GM18867 (cell line): ENCODE measurements at regions not wholly inside any gene's neighbourhood (a gene's known extent, or its start where the extent isn't known, plus 50 kb on each side); places are given as distances from the start of the nearest gene placed in this dataset.
"Not testable (repeated sequence)": the region's sequence is repeated elsewhere in the genome, so short reads cannot be mapped to it uniquely, and the experiment has no call there.

ENCODE experiments used
- ATAC-seq: cut with Tn5 transposase; IDR thresholded peaks from one replicate; pipeline ENCODE4 v1.9.1; 2021; ENCODE audit warnings: mild to moderate bottlenecking, moderate library complexity; ENCODE audit not compliant: unreplicated experiment

DNA sequence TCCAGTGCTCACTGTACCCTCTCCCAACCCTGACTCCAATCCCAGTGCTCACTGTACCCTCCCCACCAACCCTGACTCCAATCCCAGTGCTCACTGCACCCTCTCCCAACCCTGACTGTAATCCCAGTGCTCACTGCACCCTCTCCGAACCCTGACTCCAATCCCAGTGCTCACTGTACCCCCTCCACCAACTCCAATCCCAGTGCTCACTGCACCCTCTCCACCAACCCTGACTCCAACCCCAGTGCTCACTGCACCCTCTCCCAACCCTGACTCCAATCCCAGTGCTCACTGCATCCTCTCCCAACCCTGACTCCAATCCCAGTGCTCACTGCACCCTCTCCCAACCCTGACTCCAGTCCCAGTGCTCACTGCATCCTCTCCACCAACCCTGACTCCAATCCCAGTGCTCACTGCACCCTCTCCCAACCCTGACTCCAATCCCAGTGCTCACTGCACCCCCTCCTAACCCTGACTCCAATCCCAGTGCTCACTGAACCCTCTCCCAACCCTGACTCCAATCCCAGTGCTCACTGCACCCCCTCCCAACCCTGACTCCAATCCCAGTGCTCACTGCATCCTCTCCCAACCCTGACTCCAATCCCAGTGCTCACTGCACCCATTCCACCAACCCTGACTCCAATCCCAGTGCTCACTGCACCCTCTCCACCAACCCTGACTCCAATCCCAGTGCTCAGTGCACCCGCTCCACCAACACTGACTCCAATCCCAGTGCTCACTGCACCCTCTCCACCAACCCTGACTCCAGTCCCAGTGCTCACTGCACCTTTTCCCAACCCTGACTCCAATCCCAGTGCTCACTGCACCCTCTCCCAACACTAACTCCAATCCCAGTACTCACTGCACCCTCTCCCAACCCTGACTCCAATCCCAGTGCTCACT, 136.3 kb upstream of the ZNF618 start:
- not testable (repeated sequence) for ATAC-seq

DNA sequence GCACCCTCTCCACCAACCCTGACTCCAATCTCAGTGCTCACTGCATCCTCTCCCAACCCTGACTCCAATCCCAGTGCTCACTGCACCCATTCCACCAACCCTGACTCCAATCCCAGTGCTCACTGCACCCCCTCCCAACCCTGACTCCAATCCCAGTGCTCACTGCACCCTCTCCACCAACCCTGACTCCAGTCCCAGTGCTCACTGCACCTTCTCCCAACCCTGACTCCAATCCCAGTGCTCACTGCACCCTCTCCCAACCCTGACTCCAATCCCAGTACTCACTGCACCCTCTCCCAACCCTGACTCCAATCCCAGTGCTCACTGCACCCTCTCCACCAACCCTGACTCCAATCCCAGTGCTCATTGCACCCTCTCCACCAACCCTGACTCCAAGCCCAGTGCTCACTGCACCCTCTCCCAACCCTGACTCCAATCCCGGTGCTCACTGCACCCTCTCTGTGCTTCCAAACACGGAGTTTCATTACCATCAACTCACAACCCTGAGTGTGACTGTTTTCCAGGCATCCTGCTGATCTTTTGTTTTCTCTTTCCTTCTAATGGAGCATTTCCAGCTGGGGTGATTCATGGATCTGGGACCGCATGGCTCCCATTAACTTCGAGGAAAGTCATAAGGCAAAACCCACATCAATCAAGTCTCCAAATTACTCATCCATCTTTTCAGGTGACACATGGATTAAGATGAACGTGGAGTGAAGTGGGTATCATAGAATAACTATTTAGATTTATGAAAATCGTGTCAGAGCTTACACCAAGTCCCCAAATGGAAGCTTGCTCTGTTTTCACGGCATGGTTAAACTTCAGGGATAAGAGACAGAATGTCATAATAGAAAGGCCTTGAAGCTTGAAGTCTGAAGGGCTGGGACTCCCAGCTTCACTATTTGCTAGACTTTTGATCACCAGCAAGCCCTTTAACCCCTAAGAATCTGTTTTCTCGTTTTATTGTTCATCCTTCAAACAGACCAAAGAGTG, 135.3 kb upstream of the ZNF618 start:
- not testable (repeated sequence) for ATAC-seq

DNA sequence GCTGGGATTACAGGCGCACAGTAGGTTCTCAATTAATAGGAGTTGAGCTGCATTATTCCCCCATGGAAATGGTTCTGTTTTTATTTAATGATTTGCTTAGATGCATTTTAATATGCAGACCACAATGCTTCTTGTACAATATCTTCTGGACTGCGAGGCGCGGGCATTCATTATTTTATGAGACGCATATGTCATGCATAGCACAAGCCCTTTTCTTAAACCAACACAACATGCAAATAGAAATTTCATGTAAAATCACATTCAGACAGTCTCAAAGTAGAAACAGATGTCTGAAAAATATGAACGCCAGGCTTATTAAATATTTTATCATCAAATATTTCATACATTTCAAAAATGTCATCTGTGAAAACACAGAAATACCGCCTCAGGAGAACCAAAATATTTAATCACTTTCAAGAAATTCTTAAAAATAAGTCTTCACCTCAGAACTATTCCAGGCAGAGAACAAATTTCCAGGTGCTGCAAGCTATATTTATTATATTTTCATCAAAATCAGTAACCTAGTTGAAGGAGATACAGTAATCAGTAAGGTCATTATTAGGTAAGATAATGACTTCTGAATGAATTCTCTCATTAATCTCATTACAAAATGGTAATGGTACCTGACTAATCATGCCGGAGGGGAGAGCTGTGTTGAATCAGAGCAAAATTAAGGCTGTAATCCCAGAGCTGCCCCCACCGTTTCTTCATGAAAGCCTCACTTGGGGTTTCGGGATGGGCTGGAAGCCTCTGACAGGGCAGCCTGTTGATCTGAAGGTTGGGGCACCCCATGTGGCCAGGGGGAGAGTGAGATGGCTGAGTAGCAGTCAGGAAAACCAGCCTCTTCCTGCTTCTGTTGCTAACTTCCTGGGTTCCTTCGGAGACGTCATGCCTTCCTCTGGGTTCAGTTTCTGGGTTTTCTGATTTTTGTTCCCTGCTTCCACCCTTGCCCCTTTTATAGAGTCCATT, 133.9 kb upstream of the ZNF618 start:
- no peak for ATAC-seq

DNA sequence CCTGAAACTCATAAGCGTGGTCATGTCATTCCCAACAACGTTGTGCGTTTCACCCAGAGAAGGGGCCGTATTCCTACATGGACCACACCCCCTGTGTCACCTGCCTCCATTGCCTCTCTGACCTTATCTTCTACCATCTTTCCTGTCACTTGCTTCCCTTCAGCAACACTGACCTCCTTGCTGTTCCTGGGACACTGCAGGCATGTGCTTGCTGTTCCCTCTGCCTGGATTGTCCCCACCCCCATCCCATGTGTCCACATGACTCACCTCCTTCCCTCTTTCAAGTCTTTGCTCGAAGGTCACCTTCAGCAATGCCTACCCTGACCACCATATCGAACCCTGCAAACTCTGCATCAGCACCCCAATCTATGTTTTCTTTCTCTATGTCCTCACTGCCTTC, 133.2 kb upstream of the ZNF618 start:
- no peak for ATAC-seq

DNA sequence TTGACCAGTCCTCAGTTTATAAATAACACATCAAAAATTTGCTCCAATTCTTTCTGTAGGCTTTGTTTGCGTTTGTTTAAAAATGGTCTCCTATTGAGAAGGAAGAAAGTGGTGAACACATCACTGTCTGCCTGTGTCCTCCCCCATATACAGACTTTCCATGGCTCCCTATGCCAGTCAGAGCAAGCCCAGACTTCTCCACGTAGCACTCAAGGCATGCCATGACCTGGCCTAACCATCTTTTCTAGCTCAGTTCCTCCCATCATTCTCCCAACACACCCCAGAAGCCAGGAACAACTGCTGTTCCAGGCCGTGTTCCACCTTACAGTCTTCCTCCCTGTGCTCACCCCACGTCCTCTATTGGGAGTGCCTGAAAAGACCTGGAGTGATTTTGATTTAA, 129.6 kb upstream of the ZNF618 start:
- no peak for ATAC-seq

DNA sequence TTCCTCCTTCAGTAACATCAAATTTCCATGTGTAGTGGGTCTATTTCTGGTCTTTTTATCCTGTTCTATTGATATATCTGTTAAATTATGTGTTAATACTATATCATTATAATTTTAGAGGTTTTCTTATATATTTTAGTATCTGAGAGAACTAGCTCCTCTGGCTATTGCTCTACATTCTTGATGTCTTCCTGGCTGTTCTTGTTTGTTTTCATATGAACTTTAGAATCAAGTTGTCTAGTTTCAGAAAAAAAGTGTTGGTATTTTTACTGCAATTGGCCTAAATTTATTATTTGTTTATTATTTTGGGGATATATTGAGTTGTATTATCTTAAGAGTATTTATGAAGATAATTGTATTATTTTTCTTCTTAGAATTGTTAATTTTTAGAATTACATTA, 128.0 kb upstream of the ZNF618 start:
- ATAC-seq = no peak

DNA sequence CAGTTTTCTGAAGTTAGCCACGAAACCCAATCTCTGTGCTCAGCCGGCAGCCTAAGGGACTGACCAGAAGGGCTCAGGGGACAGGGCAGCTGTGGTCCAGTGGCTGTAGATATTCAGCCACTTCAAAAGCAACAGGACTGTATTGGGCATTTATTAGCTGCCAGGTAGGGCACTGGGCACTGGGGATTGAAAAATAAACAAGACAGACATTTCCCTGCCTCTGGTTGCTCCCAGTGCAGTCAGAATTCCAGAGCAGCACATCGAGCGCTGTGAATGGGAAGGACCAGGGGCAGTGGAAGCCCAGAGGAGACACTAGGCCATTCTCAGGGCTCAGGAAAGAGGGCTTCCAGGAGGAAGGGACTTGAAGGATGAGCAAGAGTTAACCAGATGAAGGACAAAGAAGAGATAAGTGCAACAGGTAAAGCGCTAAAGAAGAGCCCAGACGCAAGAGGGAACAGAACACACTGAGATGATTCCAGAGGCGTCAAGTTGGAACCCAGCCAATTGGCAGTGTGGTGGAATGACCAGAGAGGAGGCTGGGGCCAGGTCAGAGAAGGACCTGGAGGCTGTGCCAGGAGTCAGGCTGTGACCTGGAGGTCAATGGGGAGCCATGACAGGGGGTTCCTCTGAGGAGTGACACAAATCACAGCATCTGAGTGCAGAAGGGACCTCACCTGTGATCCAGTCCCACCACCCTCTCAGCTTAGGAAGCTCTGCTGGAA, 122.5 kb upstream of the ZNF618 start:
- no peak for ATAC-seq

DNA sequence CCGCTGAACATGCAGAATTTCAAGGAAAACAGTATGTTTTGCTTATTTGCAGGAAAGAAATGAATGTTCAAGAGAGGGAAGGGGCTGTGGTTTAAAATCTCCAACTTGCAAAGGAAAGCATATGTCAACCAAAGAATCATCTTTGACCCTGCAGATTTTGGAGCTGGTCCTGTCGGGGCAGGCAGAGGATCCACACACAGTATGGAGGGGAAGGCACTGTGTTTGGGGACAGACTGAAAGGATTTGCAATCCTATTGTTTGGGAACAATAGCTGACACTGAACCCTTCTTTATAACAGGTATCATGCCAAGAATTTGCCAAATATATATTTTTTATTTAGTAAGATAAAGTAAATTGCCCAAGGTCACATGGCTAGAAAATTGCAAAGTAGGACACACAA, 121.4 kb upstream of the ZNF618 start:
- no peak for ATAC-seq

DNA sequence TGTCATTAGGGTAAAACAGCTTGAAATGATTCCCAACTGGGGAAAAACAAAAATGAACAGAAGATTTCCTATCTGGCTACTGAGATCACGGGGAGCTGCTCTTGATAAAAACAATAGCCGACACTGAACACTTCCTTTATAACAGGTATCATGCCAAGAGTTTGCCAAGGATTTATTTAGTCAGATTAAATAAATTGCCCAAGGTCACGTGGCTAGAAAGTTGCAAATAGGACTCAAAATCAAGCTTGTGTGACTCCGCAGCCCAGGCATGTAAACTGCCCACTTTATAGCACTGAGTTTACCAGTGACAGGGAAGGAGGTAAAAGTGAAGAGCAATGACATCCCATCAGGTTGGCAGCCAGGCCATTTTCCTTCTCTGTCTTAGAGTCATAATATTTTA, 120.7 kb upstream of the ZNF618 start:
- ATAC-seq = no peak

DNA sequence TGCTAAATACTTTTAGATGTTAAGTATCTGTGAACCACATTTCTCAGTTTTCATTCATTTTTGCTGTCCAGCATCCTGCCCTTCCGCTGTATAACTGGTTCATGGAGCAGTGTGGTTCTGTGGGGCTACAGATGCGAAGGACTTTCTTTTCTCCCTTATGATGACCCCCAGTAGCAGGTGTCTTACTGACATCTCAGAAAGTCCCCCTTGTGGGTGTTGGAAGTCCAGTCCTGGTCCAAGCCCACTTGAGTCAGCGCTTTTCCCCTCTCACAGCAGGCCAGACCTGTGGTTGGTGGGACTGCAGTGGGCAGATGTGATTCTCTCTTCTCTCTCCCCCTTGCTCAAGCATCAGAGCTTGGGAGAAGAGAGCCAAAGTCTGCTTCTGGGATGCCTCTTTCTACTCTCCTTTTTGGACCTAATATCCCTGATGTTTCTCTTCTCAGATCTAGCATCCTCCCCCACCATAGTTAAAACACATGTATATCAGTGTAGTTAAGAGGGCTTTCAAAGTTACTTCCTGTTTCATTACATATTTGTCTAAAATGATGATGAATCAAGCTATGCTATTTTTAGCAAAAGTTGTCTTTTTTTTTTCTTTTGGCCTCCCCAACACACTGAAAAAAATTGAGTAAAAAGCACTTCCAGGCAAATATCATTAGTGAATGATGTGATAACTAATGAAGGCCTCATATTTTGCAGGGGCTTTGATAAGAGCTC, 119.5 kb upstream of the ZNF618 start:
- no peak for ATAC-seq

DNA sequence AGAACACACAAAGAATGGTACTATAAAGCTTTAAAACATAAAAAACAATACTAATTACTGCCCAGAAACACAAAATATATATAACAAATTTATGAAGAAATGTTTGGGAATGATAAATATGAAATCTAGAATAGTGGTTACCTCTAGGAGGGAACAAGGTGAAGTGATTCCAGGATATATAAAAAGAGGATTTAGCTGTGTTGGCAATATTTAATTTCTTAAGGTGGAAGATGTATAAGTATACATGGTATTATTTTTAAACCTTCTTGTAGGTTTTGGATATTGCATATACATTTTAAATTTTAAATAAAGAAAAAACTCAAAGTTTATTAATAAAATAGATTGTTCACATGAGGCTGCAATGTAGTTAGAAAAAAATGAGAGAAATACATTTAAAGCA, 112.7 kb upstream of the ZNF618 start:
- no peak for ATAC-seq

DNA sequence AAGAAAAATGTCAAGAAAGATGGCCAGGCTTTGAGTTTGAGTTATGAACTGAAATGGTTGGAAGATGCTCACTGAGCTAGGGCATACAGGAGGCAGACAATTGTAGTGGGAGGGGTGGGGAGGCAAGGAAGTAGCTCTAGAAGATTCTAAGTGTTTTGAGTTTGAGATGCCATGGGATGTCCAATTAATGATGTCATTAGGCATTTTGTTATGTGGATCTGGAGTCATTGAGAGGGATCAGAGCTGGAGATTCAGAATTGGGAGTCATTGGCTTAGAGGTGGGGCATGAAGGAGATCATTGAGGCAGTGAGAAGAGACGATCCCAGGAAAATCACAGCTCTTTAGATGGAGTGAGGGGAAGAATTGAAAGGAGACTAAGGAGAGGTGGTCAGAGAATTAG, 111.5 kb upstream of the ZNF618 start:
- ATAC-seq = no peak

DNA sequence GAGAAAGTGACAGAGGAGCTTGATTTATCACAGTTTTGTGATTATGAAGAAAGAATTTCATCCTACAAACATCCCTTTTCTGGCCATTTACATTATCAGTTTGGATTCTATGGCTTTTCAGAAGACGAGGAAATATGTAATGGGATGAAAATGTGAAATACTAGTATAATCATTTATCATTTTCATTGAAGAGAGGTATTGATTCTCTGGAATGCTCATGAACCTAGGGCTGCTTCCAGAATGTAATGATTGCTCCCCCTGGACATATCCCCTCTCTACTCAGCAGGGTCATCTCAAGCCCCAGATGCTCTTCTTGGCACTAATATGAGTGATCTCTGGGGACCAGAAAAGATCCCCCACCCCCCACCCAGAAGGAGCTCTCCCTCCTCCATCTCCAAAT, 106.7 kb upstream of the ZNF618 start:
- no peak for ATAC-seq

DNA sequence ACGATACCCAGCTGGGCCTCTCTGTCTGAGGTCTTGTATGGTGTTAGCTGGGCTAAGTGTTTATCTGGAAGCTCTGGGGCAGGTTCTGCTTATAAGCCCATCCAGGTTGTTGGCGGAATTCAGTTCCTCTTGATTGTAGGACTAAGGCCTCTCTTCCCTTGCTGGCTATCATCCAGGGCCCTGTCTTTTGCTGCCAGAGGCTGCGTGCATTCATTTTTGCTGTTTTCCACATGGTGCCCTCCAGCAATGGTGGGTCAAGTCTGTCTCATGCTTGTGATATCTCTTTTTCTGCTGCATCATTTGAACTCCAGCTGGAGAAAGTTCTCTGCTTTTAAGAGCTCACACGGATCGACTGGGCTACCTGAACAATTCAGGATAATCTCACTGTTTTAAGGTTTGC, 105.7 kb upstream of the ZNF618 start:
- no peak for ATAC-seq

DNA sequence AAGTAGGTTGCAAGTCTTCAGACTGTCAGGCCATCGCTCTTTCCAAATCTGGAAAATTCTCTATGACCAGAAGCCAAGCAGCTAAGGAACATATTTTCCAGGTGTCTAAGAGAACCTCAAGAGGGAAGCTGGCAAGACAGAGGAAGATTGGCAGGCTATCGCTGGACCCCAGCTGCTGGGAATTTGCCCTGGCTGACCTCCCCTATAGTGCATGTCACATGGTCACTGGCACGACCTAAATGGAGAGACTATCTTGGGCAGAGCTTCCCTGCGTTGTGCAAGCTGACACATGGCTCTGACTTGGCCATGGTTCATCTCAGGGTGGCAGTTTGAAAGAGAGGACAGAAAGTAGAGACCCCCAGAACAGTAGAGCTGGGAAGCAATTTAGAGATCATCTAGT, 104.9 kb upstream of the ZNF618 start:
- no peak for ATAC-seq

DNA sequence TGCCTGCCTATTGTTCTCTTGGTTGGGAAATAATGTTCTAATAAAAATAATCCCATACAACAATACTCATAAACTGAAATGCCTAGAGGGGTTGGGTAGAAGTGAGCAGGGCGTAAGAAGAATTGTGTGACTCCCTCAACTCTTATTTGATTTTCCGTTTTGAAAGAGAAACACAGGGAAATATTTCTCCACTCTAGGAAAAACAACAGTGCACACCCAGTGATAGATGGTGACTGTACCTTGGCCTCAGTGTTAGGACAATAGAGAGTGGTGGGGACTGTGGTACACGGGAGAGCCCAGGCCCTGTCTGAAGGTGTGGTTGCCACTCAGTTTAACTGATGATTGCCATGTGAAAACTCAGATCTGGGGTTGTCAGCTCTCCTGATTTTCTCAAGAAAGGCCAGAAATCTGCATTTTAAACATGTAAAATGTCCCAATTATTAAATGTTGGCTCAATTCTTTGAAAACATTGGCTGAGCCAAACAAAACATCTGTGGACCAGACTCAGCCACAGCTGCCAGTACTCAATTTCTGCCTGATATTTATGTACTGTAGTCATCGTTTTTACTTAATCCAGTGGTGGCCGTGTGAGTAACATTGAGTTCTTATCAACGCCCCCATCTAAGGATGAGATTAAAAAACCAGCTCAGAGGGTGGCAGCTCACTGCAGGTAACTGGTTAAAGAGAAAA, 103.8 kb upstream of the ZNF618 start:
- no peak for ATAC-seq

DNA sequence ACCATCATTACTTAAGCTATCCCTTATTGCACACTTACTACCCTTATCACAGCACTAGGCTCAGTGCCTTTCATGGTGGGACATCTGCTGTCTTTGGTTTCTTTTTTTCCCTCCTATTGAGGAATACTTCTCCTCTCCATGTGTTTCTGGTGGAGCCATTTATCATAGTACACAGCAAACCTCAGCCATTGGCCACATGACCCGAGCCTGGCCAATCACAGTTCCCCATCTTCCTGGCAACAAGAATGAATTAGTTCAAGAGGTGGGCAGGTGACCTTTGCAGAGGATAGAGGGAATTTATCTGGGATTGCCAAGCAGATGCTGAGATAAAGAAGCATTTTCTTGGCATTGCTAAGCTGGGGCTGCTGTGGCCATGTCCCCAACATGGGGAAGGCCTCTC, 101.1 kb upstream of the ZNF618 start:
- no peak for ATAC-seq

DNA sequence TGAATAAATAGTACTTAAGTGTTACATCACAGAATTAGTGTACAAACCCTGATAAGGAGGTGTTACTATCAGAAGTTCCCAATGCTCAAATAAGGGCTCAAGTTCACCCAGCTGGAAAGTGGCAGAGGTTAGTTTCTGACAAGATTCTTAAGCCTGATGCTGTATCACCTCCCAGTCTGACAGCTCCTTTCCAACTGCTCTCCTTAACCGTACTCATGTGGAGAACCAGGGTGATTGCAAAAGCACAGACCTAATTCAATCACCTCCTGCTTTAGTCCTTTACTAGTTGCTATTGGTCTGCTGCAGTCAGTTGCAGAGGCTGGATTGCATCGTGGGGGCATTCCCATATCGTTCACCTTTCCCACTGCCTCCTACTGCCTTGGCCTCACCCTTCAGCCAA, 100.4 kb upstream of the ZNF618 start:
- ATAC-seq = no peak

DNA sequence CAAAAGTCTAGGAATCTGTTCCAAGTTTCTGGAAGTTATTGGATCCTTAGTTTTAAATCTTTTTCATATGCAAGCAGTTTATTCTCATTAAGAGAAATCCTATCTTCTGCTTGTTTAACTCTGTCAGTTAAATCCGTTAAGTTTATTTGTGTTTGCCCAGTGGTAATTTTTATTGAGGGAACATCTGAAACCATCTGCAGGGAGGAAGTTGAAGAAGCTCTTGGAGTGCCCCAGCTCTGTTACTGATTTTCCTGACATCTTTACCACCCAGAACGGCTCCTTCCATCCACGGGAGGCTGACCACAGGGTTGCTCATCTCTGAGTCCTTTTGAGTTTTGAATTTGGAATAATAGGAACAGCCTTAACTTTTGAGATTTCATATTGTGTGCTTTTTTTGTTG, 99.9 kb upstream of the ZNF618 start:
- no peak for ATAC-seq
